Heart left ventricle (tissue), 16 donors: ENCODE measurements at regions not wholly inside any gene's neighbourhood (a gene's known extent, or its start where the extent isn't known, plus 50 kb on each side); places are given as distances from the start of the nearest gene placed in this dataset.

ENCODE experiments used
- ATAC-seq, 4 donors: fragments of 200-7000 bp; cut with Tn5 transposase; one replicate each; pipeline ENCODE4 v1.9.1; 2020 to 2022; ENCODE audit warnings: moderate library complexity in 4 of 4, mild to moderate bottlenecking in 3 of 4, moderate number of reproducible peaks in 1 of 4
- DNase-seq, 5 donors: peaks; one replicate each; pipeline ENCODE4 v3.0.0-alpha.2; 2020
- H3K27ac ChIP-seq, 12 donors: fragments of 200-600 bp; sonication (generic) in 4 of 12; one replicate each; pipeline versions ENCODE4 v1.5.0 to v1.8.0; 2016 to 2022; ENCODE audit warnings: mild to moderate bottlenecking in 2 of 12
- H3K27me3 ChIP-seq, 9 donors: fragments of 200-600 bp; sonication (generic) in 2 of 9; one replicate each; pipeline versions ENCODE4 v1.5.1 to v1.8.0; 2016 to 2022; ENCODE audit warnings: mild to moderate bottlenecking in 3 of 9
- H3K36me3 ChIP-seq, 9 donors: fragments of 200-600 bp; sonication (generic) in 2 of 9; one replicate each; pipeline versions ENCODE4 v1.5.0 to v1.8.0; 2018 to 2022; ENCODE audit warnings: mild to moderate bottlenecking in 2 of 9
- H3K4me1 ChIP-seq, 12 donors: fragments of 200-600 bp; sonication (generic) in 4 of 12; one replicate each; pipeline versions ENCODE4 v1.5.0 to v1.8.0; 2016 to 2022; ENCODE audit warnings: mild to moderate bottlenecking in 3 of 12
- H3K4me3 ChIP-seq, 12 donors: fragments of 200-600 bp; sonication (generic) in 4 of 12; one replicate each; pipeline versions ENCODE4 v1.5.0 to v1.8.0; 2017 to 2022; ENCODE audit warnings: mild to moderate bottlenecking in 9 of 12, moderate library complexity in 4 of 12
- H3K9me3 ChIP-seq, 12 donors: fragments of 200-600 bp; sonication (generic) in 4 of 12; one replicate each; pipeline versions ENCODE4 v1.5.0 to v1.8.0; 2016 to 2022; ENCODE audit warnings: mild to moderate bottlenecking in 1 of 12
- CTCF ChIP-seq, 12 donors: fragments of 200-600 bp; sonication (generic) in 4 of 12; IDR thresholded peaks; one replicate each; pipeline versions ENCODE4 v1.5.0 to v1.8.0; 2018 to 2022; ENCODE audit warnings: antibody characterized with exemption in 12 of 12, mild to moderate bottlenecking in 5 of 12
- POLR2A ChIP-seq, 2 donors: fragments of 450-650 bp; IDR thresholded peaks; one replicate each; pipeline ENCODE4 v1.6.1; 2017; ENCODE audit warnings: antibody characterized with exemption in 2 of 2, mild to moderate bottlenecking in 2 of 2, moderate library complexity in 2 of 2
- WGBS, 4 donors: extraction: QIAGEN DNeasy Blood & Tissue Kit in 2 of 4; methylation state at CpG; one replicate each; pipeline versions ENCODE4 v1.1.5 to v1.1.7; 2013 to 2018; 5-methylcytosine and 5-hydroxymethylcytosine counted together
- intact Hi-C, 10 donors: fragments of 100-400 bp; cut with DNase I; formaldehyde crosslinking; loops; one replicate each; pipeline versions ENCODE4 v1.11.1 to v1.14.2; 2022
- donor health status: ischemic (EF 13 %, LVEDD 7.1; RV severe dilation, severe dysfunction).
- donor health status: healthy with polysubstance abuse.
- donor health status: DM: no; HTN: yes; CAD: no.
- donor health status: DM: no; HTN: no; CAD: no.
- donor health status: ischemic (EF 25% LVEDD 6.9; RV normal size, moderate dysfunction).
- donor health status: ischemic (EF 25% LVEDD 5.7; RV mildly dilated, moderate dysfunction).
- donor health status: healthy.
- donor health status: DM: yes; HTN: yes; CAD: no.
- donor health status: ischemic (EF 35%, LVEDD 5.7; RV mildly dilated, moderate dysfunction).
- donor health status: nonischemic (EF 11% LVEDD 7.7; RV severe dilation, severe dysfunction).
- donor health status: DM: yes; HTN: yes; CAD: no.
- donor health status: PGD.
- donor health status: ischemic (EF 29% LVEDD 5.4; RV normal size, mild dysfunction).
- donor health status: nonischemic (EF 23%, LVEDD 6.1; RV moderate dilation, normal function).

GRCh38 chr10:21290499-21291160 is 234.9 kb downstream of the SKIDA1 start:
- ATAC-seq (no peak), DNase-seq (no peak)
- peaks cover 0 to 5% (median 0%) of the 10 kb centered on the region in 9 donors for H3K27me3 ChIP-seq
- H3K27ac ChIP-seq, result no peak overlapping the region
- intact Hi-C loops, result loop anchor here in 4 of 10 donors (5.0 to 10.0 kb wide), 5 partner anchors 64 to 207 kb away; no protein-coding TSS in a partner anchor
- peaks cover 0 to 23% (median 14%) of the 10 kb centered on the region in 12 donors for H3K4me1 ChIP-seq
- H3K36me3 ChIP-seq, result no peaks in the 10 kb centered on the region
- TF ChIP-seq CTCF (IDR thresholded peaks at IDR 0.05) (no peak), POLR2A (IDR thresholded peaks at IDR 0.05) (no peak)
- H3K4me3 ChIP-seq, result no peak overlapping the region
- 75 to 94% (median 94%) methylated on average over 2 of the region's 2 CpGs for WGBS, 4 donors
- H3K9me3 ChIP-seq, result no peaks in the 10 kb centered on the region

- 91 to 100% (median 96%) methylated on average over 1 of the region's 1 CpG for WGBS, 4 donors
- no peak overlapping the region for H3K4me3 ChIP-seq
- peaks cover 0 to 23% (median 14%) of the 10 kb centered on the region in 12 donors for H3K4me1 ChIP-seq
- peaks cover 0 to 5% (median 0%) of the 10 kb centered on the region in 9 donors for H3K27me3 ChIP-seq
- no peaks in the 10 kb centered on the region for H3K36me3 ChIP-seq
- no peak overlapping the region for H3K27ac ChIP-seq
- no peak for ATAC-seq
- DNase-seq, result no peak
- no peak for TF ChIP-seq POLR2A (IDR thresholded peaks at IDR 0.05)
- no peak for TF ChIP-seq CTCF (IDR thresholded peaks at IDR 0.05)
- H3K9me3 ChIP-seq, result no peaks in the 10 kb centered on the region
- intact Hi-C loops, result loop anchor here in 6 of 10 donors (5.0 to 10.0 kb wide), 8 partner anchors 45 to 445 kb away; no protein-coding TSS in a partner anchor
These were observed 235.5 kb downstream of the SKIDA1 start for GRCh38 chr10:21289961-21290360.

- H3K4me3 ChIP-seq, result no peak overlapping the region
- ATAC-seq (no peak), DNase-seq (no peak)
- TF ChIP-seq CTCF (IDR thresholded peaks at IDR 0.05) (no peak), POLR2A (IDR thresholded peaks at IDR 0.05) (no peak)
- peaks cover 0 to 5% (median 0%) of the 10 kb centered on the region in 9 donors for H3K27me3 ChIP-seq
- no peaks in the 10 kb centered on the region for H3K36me3 ChIP-seq
- intact Hi-C loops, result loop anchor here in 3 of 10 donors (10.0 kb wide), 3 partner anchors 46 to 446 kb away; no protein-coding TSS in a partner anchor
- WGBS, 4 donors, result 91 to 98% (median 93%) methylated on average over 3 of the region's 3 CpGs
- no peaks in the 10 kb centered on the region for H3K9me3 ChIP-seq
- peaks cover 0 to 23% (median 14%) of the 10 kb centered on the region in 12 donors for H3K4me1 ChIP-seq
- H3K27ac ChIP-seq, result no peak overlapping the region
These were observed 236.2 kb downstream of the SKIDA1 start for GRCh38 chr10:21289271-21289670.

GRCh38 chr10:21285742-21286331 is 239.6 kb downstream of the SKIDA1 start:
- intact Hi-C loops, result loop anchor here in 3 of 10 donors (10.0 kb wide), 3 partner anchors 49 to 449 kb away; no protein-coding TSS in a partner anchor
- DNase-seq (no peak), ATAC-seq (no peak)
- H3K27ac ChIP-seq, result no peak overlapping the region
- 92 to 97% (median 95%) methylated on average over 4 of the region's 4 CpGs for WGBS, 4 donors
- no peaks in the 10 kb centered on the region for H3K36me3 ChIP-seq
- no peaks in the 10 kb centered on the region for H3K27me3 ChIP-seq
- no peak for TF ChIP-seq CTCF (IDR thresholded peaks at IDR 0.05)
- TF ChIP-seq POLR2A (IDR thresholded peaks at IDR 0.05), result no peak
- H3K4me1 ChIP-seq, result no peaks in the 10 kb centered on the region
- no peak overlapping the region for H3K4me3 ChIP-seq
- H3K9me3 ChIP-seq, result no peaks in the 10 kb centered on the region
